Retina (tissue), 1 donor: ENCODE measurements at regions not wholly inside any gene's neighbourhood (a gene's known extent, or its start where the extent isn't known, plus 50 kb on each side); places are given as distances from the start of the nearest gene placed in this dataset.

Experiments used
- DNase-seq: peaks from one replicate; pipeline ENCODE4 v3.0.0-alpha.2; 2016

GRCh38 chr1:14545422-14546025 lies 53.0 kb upstream of the KAZN start:
- no peak for DNase-seq

GRCh38 chr1:14546416-14546815 lies 52.1 kb upstream of the KAZN start:
- DNase-seq: no peak
